ENCODE measurements at regions not wholly inside any gene's neighbourhood (a gene's known extent, or its start where the extent isn't known, plus 50 kb on each side); places are given as distances from the start of the nearest gene placed in this dataset.

GRCh38 chr1:78432016-78432415, 58.8 kb upstream of the PTGFR start:
- TF ChIP-seq EZH2 (IDR thresholded peaks at IDR 0.05; ENCODE audit: low read depth) (no peak), CTCF (conservative IDR thresholded peaks at IDR 0.05) (no peak)

All from PC-9 (cell line).